ENCODE measurements at regions not wholly inside any gene's neighbourhood (a gene's known extent, or its start where the extent isn't known, plus 50 kb on each side); places are given as distances from the start of the nearest gene placed in this dataset.

GRCh38 chr22:49024775-49025440 lies 802.8 kb downstream of the BRD1 start:
- TF ChIP-seq CTCF (IDR thresholded peaks at IDR 0.05) (no peak), POLR2A (IDR thresholded peaks at IDR 0.05) (no peak)

Data from heart left ventricle (tissue), 13 donors.